Adrenal gland (tissue), 5 donors: ENCODE measurements at regions not wholly inside any gene's neighbourhood (a gene's known extent, or its start where the extent isn't known, plus 50 kb on each side); places are given as distances from the start of the nearest gene placed in this dataset.

Experiments
- CTCF ChIP-seq, 6 experiments: fragments of 450-650 bp in 4 of 6; fragments of 200-600 bp in 2 of 6; sonication (generic) in 1 of 6; IDR thresholded peaks; 1 replicate in 5 of 6; 2 replicates in 1 of 6; pipeline versions ENCODE4 v1.5.1 to v1.8.0; 2016 to 2021; ENCODE audit warnings: antibody characterized with exemption in 6 of 6, mild to moderate bottlenecking in 2 of 6, moderate library complexity in 1 of 6
- POLR2A ChIP-seq, 2 donors: fragments of 450-650 bp; IDR thresholded peaks; one replicate each; pipeline ENCODE4 v1.6.1; 2017; ENCODE audit warnings: antibody characterized with exemption in 2 of 2, mild to moderate bottlenecking in 2 of 2, moderate library complexity in 1 of 2
- donor health status: DM: no; HTN: no; CAD: no.

- TF ChIP-seq CTCF (IDR thresholded peaks at IDR 0.05) (no peak), POLR2A (IDR thresholded peaks at IDR 0.05) (no peak)
Measured at GRCh38 chr18:9025091-9025838, 77.2 kb upstream of the NDUFV2 start.
